ENCODE measurements at regions not wholly inside any gene's neighbourhood (a gene's known extent, or its start where the extent isn't known, plus 50 kb on each side); places are given as distances from the start of the nearest gene placed in this dataset.

GRCh38 chr6:90388395-90388794 is 91.8 kb upstream of the BACH2 start:
- H3K79me2 ChIP-seq (ENCODE audit: insufficient read depth, low read length) = no peaks in the 10 kb centered on the region
- H3K27ac Mint-ChIP-seq = no peak overlapping the region
- no peak overlapping the region for H2AFZ ChIP-seq (ENCODE audit: insufficient read depth, low read depth, low read length, poor library complexity, severe bottlenecking)
- H4K20me1 ChIP-seq (ENCODE audit: insufficient read depth, low read length) = no peaks in the 10 kb centered on the region
- no peak overlapping the region for H3K4me3 ChIP-seq (replicated peaks in 1 of 3; ENCODE audit: low read depth in 2 of 3, low read length in 3 of 3)
- no peaks in the 10 kb centered on the region for H3K27me3 ChIP-seq (ENCODE audit: control insufficient read depth in 2 of 2, insufficient read depth in 2 of 2, low read length in 2 of 2)
- H3K9me3 Mint-ChIP-seq = no peaks in the 10 kb centered on the region
- H3K4me3 Mint-ChIP-seq = no peak overlapping the region
- peaks cover 3% of the 10 kb centered on the region for H3K4me1 Mint-ChIP-seq
- no peak overlapping the region for H3K9ac ChIP-seq (ENCODE audit: insufficient read depth, low read length, poor library complexity, severe bottlenecking)
- peaks cover 0 to 5% (median 2%) of the 10 kb centered on the region in 3 donors for H3K27me3 Mint-ChIP-seq (ENCODE audit: low read depth in 3 of 3)
- H3K4me2 ChIP-seq (replicated peaks; ENCODE audit: extremely low read depth, low read length, poor library complexity, severe bottlenecking) = no peak overlapping the region
- no peaks in the 10 kb centered on the region for H3K36me3 ChIP-seq (replicated peaks in 1 of 2; ENCODE audit: control insufficient read depth in 1 of 2, insufficient read depth in 2 of 2, low read length in 2 of 2)
- H3K27ac ChIP-seq (ENCODE audit: low read depth in 1 of 2, low read length in 2 of 2) = no peak overlapping the region
- DNase-seq = no peak
- TF ChIP-seq CTCF (IDR thresholded peaks at IDR 0.05) = no peak
- H3K36me3 Mint-ChIP-seq = no peaks in the 10 kb centered on the region
- H3K4me1 ChIP-seq (ENCODE audit: control insufficient read depth in 1 of 2, insufficient read depth in 2 of 2, low read length in 2 of 2) = no peaks in the 10 kb centered on the region
- no CpG with 5 or more reads among the region's 5 CpGs for WGBS (ENCODE audit: insufficient coverage)
- intact Hi-C loops (cut with micrococcal nuclease) = no loop called here
- H3K9me3 ChIP-seq (replicated peaks in 1 of 2; ENCODE audit: control insufficient read depth in 1 of 2, insufficient read depth in 1 of 2, low read length in 2 of 2) = no peaks in the 10 kb centered on the region

GRCh38 chr6:90387826-90388225 is 91.2 kb upstream of the BACH2 start:
- H3K4me1 ChIP-seq (ENCODE audit: control insufficient read depth in 1 of 2, insufficient read depth in 2 of 2, low read length in 2 of 2) = no peaks in the 10 kb centered on the region

More at GRCh38 chr6:90387826-90388225, 91.2 kb upstream of the BACH2 start:
- TF ChIP-seq CTCF (IDR thresholded peaks at IDR 0.05) = no peak
- H3K27me3 ChIP-seq (ENCODE audit: control insufficient read depth in 2 of 2, insufficient read depth in 2 of 2, low read length in 2 of 2) = no peaks in the 10 kb centered on the region
- intact Hi-C loops (cut with micrococcal nuclease) = no loop called here
- H3K4me2 ChIP-seq (replicated peaks; ENCODE audit: extremely low read depth, low read length, poor library complexity, severe bottlenecking) = no peak overlapping the region
- H3K9me3 Mint-ChIP-seq = no peaks in the 10 kb centered on the region
- no peak overlapping the region for H3K27ac Mint-ChIP-seq
- no peaks in the 10 kb centered on the region for H4K20me1 ChIP-seq (ENCODE audit: insufficient read depth, low read length)
- H3K4me3 Mint-ChIP-seq = no peak overlapping the region
- H3K4me3 ChIP-seq (replicated peaks in 1 of 3; ENCODE audit: low read depth in 2 of 3, low read length in 3 of 3) = no peak overlapping the region
- H3K27ac ChIP-seq (ENCODE audit: low read depth in 1 of 2, low read length in 2 of 2) = no peak overlapping the region
- WGBS (ENCODE audit: insufficient coverage) = no CpG with 5 or more reads among the region's 1 CpG
- no peaks in the 10 kb centered on the region for H3K9me3 ChIP-seq (replicated peaks in 1 of 2; ENCODE audit: control insufficient read depth in 1 of 2, insufficient read depth in 1 of 2, low read length in 2 of 2)
- no peak overlapping the region for H3K9ac ChIP-seq (ENCODE audit: insufficient read depth, low read length, poor library complexity, severe bottlenecking)
- H3K36me3 ChIP-seq (replicated peaks in 1 of 2; ENCODE audit: control insufficient read depth in 1 of 2, insufficient read depth in 2 of 2, low read length in 2 of 2) = no peaks in the 10 kb centered on the region
- no peaks in the 10 kb centered on the region for H3K36me3 Mint-ChIP-seq
- no peak for DNase-seq
- no peaks in the 10 kb centered on the region for H3K79me2 ChIP-seq (ENCODE audit: insufficient read depth, low read length)
- no peak overlapping the region for H2AFZ ChIP-seq (ENCODE audit: insufficient read depth, low read depth, low read length, poor library complexity, severe bottlenecking)
- H3K27me3 Mint-ChIP-seq (ENCODE audit: low read depth in 3 of 3) = peaks cover 0 to 3% (median 2%) of the 10 kb centered on the region in 3 donors
- H3K4me1 Mint-ChIP-seq = peaks cover 3% of the 10 kb centered on the region

Data from CD14-positive monocyte (primary cell).